Naive thymus-derived CD8-positive, alpha-beta T cell (primary cell): ENCODE measurements at regions not wholly inside any gene's neighbourhood (a gene's known extent, or its start where the extent isn't known, plus 50 kb on each side); places are given as distances from the start of the nearest gene placed in this dataset.
A peak's percentile ranks its signal among the peaks of the same experiment; 100 is the strongest.

ENCODE experiments used
- ATAC-seq, 2 donors: fragments of 150-1000 bp; cut with Tn5 transposase in 1 of 2; sonication (Bioruptor Pico), chemical (Tn5 transposase) in 1 of 2; 1 replicate in 1 of 2; 2 replicates in 1 of 2; pipeline ENCODE4 v1.10.0; 2021; ENCODE audit warnings: mild to moderate bottlenecking in 2 of 2, moderate library complexity in 2 of 2
- POLR2A ChIA-PET: fragments of 350-600 bp; sonication (Branson Sonifier 250); formaldehyde crosslinking; loops from one replicate; lab custom pipeline; 2021; ENCODE audit warnings: antibody characterized with exemption; lab: Charles Lee
- DNase-seq, 10 donors: peaks; one replicate each; pipeline versions ENCODE4 v3.0.0 to v3.0.0-alpha.2; 2020 to 2022
- H3K27ac Mint-ChIP-seq, 10 donors: one replicate each; pipeline ENCODE4 v1.8.0; 2020 to 2022; ENCODE audit warnings: mild to moderate bottlenecking in 10 of 10, mixed read lengths in 10 of 10, moderate library complexity in 4 of 10, inconsistent platforms in 1 of 10
- H3K27me3 Mint-ChIP-seq, 5 donors: one replicate each; pipeline ENCODE4 v1.8.0; 2021 to 2022; ENCODE audit warnings: mixed read lengths in 5 of 5
- H3K36me3 Mint-ChIP-seq, 3 donors: one replicate each; pipeline ENCODE4 v1.8.0; 2020 to 2022; ENCODE audit warnings: mixed read lengths in 3 of 3, mild to moderate bottlenecking in 2 of 3, inconsistent platforms in 1 of 3
- H3K4me1 Mint-ChIP-seq, 4 donors: one replicate each; pipeline ENCODE4 v1.8.0; 2021 to 2022; ENCODE audit warnings: mixed read lengths in 4 of 4
- H3K4me3 Mint-ChIP-seq, 10 donors: one replicate each; pipeline ENCODE4 v1.8.0; 2020 to 2022; ENCODE audit warnings: mild to moderate bottlenecking in 10 of 10, mixed read lengths in 10 of 10, moderate library complexity in 6 of 10, inconsistent platforms in 1 of 10
- H3K9me3 Mint-ChIP-seq, 9 donors: one replicate each; pipeline ENCODE4 v1.8.0; 2020 to 2022; ENCODE audit warnings: mixed read lengths in 9 of 9, mild to moderate bottlenecking in 3 of 9, inconsistent platforms in 1 of 9, moderate library complexity in 1 of 9

- DNase-seq (peak in 1 of 10 donors; percentile 5), ATAC-seq (no peak)
- POLR2A ChIA-PET = interaction anchor here (0.8 kb wide), 1 partner anchor 13 kb away, joined by 3 read pairs; no protein-coding TSS in a partner anchor
- Mint-ChIP-seq H3K9me3 (no peaks in the 10 kb centered on the region), H3K27me3 (peaks cover 0 to 2% (median 0%) of the 10 kb centered on the region in 5 donors), H3K4me1 (peaks cover 0 to 5% (median 0%) of the 10 kb centered on the region in 4 donors), H3K27ac (peak overlapping the region in 1 of 10 donors; percentile 28), H3K4me3 (no peak overlapping the region), H3K36me3 (no peaks in the 10 kb centered on the region)
Measured at GRCh38 chr1:111556325-111557037, 53.0 kb upstream of the ADORA3 start.

GRCh38 chr1:111559736-111560279 lies 56.4 kb upstream of the ADORA3 start:
- ATAC-seq (no peak), DNase-seq (no peak)
- no peak overlapping the region for H3K4me3 Mint-ChIP-seq
- peaks cover 0 to 5% (median under 1%) of the 10 kb centered on the region in 4 donors for H3K4me1 Mint-ChIP-seq
- peak overlapping the region in 1 of 10 donors; percentile 59 for H3K27ac Mint-ChIP-seq
- H3K27me3 Mint-ChIP-seq = peaks cover 0 to 1% (median 0%) of the 10 kb centered on the region in 5 donors
- no peaks in the 10 kb centered on the region for H3K9me3 Mint-ChIP-seq
- H3K36me3 Mint-ChIP-seq = peaks cover 0 to 2% (median 0%) of the 10 kb centered on the region in 3 donors
- POLR2A ChIA-PET = interaction anchor here (1.1 kb wide), 2 partner anchors 33 to 37 kb away, joined by 3 read pairs; no protein-coding TSS in a partner anchor

GRCh38 chr1:111561328-111561727 lies 57.9 kb upstream of the ADORA3 start:
- POLR2A ChIA-PET = no interaction called here
- peaks cover 0 to 2% (median 0%) of the 10 kb centered on the region in 3 donors for H3K36me3 Mint-ChIP-seq
- no peak overlapping the region for H3K27ac Mint-ChIP-seq
- no peaks in the 10 kb centered on the region for H3K9me3 Mint-ChIP-seq
- no peak overlapping the region for H3K4me3 Mint-ChIP-seq
- no peaks in the 10 kb centered on the region for H3K27me3 Mint-ChIP-seq
- peaks cover 0 to 8% (median 2%) of the 10 kb centered on the region in 4 donors for H3K4me1 Mint-ChIP-seq
- no peak for DNase-seq
- no peak for ATAC-seq

- DNase-seq (no peak), ATAC-seq (no peak)
- Mint-ChIP-seq H3K4me3 (no peak overlapping the region), H3K27ac (no peak overlapping the region), H3K27me3 (no peaks in the 10 kb centered on the region), H3K4me1 (peaks cover 0 to 8% (median 1%) of the 10 kb centered on the region in 4 donors), H3K36me3 (peaks cover 0 to 3% (median 0%) of the 10 kb centered on the region in 3 donors), H3K9me3 (no peaks in the 10 kb centered on the region)
- POLR2A ChIA-PET = interaction anchor here (1.2 kb wide), 1 partner anchor 30 kb away, joined by 4 read pairs; no protein-coding TSS in a partner anchor
Measured at GRCh38 chr1:111563619-111564018, 56.0 kb upstream of the RAP1A start.

GRCh38 chr1:111565079-111565478 lies 54.5 kb upstream of the RAP1A start:
- Mint-ChIP-seq H3K27ac (no peak overlapping the region), H3K4me3 (no peak overlapping the region), H3K4me1 (peaks cover 0 to 8% (median 0%) of the 10 kb centered on the region in 4 donors), H3K27me3 (no peaks in the 10 kb centered on the region), H3K36me3 (peaks cover 0 to 3% (median 0%) of the 10 kb centered on the region in 3 donors), H3K9me3 (no peaks in the 10 kb centered on the region)
- ATAC-seq (no peak), DNase-seq (no peak)
- POLR2A ChIA-PET = interaction anchor here (0.5 kb wide), 1 partner anchor 175 kb away, joined by 4 read pairs; no protein-coding TSS in a partner anchor

- Mint-ChIP-seq H3K9me3 (no peaks in the 10 kb centered on the region), H3K36me3 (peaks cover 0 to 3% (median 0%) of the 10 kb centered on the region in 3 donors), H3K27ac (no peak overlapping the region), H3K27me3 (no peaks in the 10 kb centered on the region), H3K4me3 (no peak overlapping the region), H3K4me1 (peaks cover 7 to 14% (median 8%) of the 10 kb centered on the region in 4 donors)
- no peak for ATAC-seq
- DNase-seq = no peak
- POLR2A ChIA-PET = no interaction called here
Measured at GRCh38 chr1:111565968-111566367, 53.6 kb upstream of the RAP1A start.

GRCh38 chr1:111568160-111568647 lies 51.4 kb upstream of the RAP1A start:
- Mint-ChIP-seq H3K9me3 (no peaks in the 10 kb centered on the region), H3K4me3 (no peak overlapping the region), H3K4me1 (peaks cover 7 to 18% (median 9%) of the 10 kb centered on the region in 4 donors), H3K36me3 (peaks cover 0 to 3% (median 0%) of the 10 kb centered on the region in 3 donors), H3K27me3 (no peaks in the 10 kb centered on the region), H3K27ac (no peak overlapping the region)
- POLR2A ChIA-PET = interaction anchor here (0.6 kb wide), 1 partner anchor 9 kb away, joined by 7 read pairs; no protein-coding TSS in a partner anchor
- DNase-seq = no peak
- ATAC-seq = no peak
